Germinal center (tissue), 1 donor: ENCODE measurements at regions not wholly inside any gene's neighbourhood (a gene's known extent, or its start where the extent isn't known, plus 50 kb on each side); places are given as distances from the start of the nearest gene placed in this dataset.

Source experiments
- DNase-seq: peaks from one replicate; pipeline ENCODE4 v3.0.0; 2012; ENCODE audit warnings: mixed read lengths, low spot score

- no peak for DNase-seq
These were observed 245.4 kb upstream of the PREP start for GRCh38 chr6:105648276-105648675.

- no peak for DNase-seq
These were observed 243.5 kb upstream of the PREP start for GRCh38 chr6:105646391-105646867.

- DNase-seq = no peak
These were observed 243.1 kb upstream of the PREP start for GRCh38 chr6:105645958-105646357.

GRCh38 chr6:105645156-105645555 lies 242.3 kb upstream of the PREP start:
- no peak for DNase-seq

GRCh38 chr6:105644691-105645090 lies 241.8 kb upstream of the PREP start:
- DNase-seq = no peak

GRCh38 chr6:105644073-105644489 lies 241.2 kb upstream of the PREP start:
- no peak for DNase-seq

GRCh38 chr6:105642708-105643107 lies 239.8 kb upstream of the PREP start:
- DNase-seq = no peak

- no peak for DNase-seq
These were observed 238.6 kb upstream of the PREP start for GRCh38 chr6:105641504-105641903.

- no peak for DNase-seq
These were observed 236.2 kb upstream of the PREP start for GRCh38 chr6:105639124-105639523.

GRCh38 chr6:105633814-105634213 lies 230.9 kb upstream of the PREP start:
- no peak for DNase-seq

- no peak for DNase-seq
These were observed 225.4 kb upstream of the PREP start for GRCh38 chr6:105628156-105628860.

- DNase-seq = no peak
These were observed 223.6 kb upstream of the PREP start for GRCh38 chr6:105626295-105627158.

GRCh38 chr6:105624021-105624420 lies 221.1 kb upstream of the PREP start:
- no peak for DNase-seq

- no peak for DNase-seq
These were observed 219.3 kb upstream of the PREP start for GRCh38 chr6:105622226-105622625.

GRCh38 chr6:105621564-105622175 lies 218.8 kb upstream of the PREP start:
- no peak for DNase-seq

- no peak for DNase-seq
These were observed 218.0 kb upstream of the PREP start for GRCh38 chr6:105620878-105621277.

- no peak for DNase-seq
These were observed 217.3 kb upstream of the PREP start for GRCh38 chr6:105619971-105620741.

GRCh38 chr6:105618247-105618646 lies 215.4 kb upstream of the PREP start:
- no peak for DNase-seq

GRCh38 chr6:105616521-105616920 lies 213.6 kb upstream of the PREP start:
- no peak for DNase-seq

- no peak for DNase-seq
These were observed 208.7 kb upstream of the PREP start for GRCh38 chr6:105611606-105612005.

- no peak for DNase-seq
These were observed 206.6 kb upstream of the PREP start for GRCh38 chr6:105609375-105609991.
